ENCODE measurements at regions not wholly inside any gene's neighbourhood (a gene's known extent, or its start where the extent isn't known, plus 50 kb on each side); places are given as distances from the start of the nearest gene placed in this dataset.

- DNase-seq (ENCODE audit: low read depth in 1 of 2, low spot score in 1 of 2): no peak
These were observed 511.2 kb upstream of the RAG2 start for GRCh38 chr11:37109286-37109585.

- no peak for DNase-seq (ENCODE audit: low read depth in 1 of 2, low spot score in 1 of 2)
These were observed 510.6 kb upstream of the RAG2 start for GRCh38 chr11:37108436-37109285.

GRCh38 chr11:37107831-37108230 lies 509.8 kb upstream of the RAG2 start:
- no peak for DNase-seq (ENCODE audit: low read depth in 1 of 2, low spot score in 1 of 2)

GRCh38 chr11:37107415-37107814 lies 509.4 kb upstream of the RAG2 start:
- no peak for DNase-seq (ENCODE audit: low read depth in 1 of 2, low spot score in 1 of 2)

- DNase-seq (ENCODE audit: low read depth in 1 of 2, low spot score in 1 of 2): no peak
These were observed 507.4 kb upstream of the RAG2 start for GRCh38 chr11:37105427-37105826.

- DNase-seq (ENCODE audit: low read depth in 1 of 2, low spot score in 1 of 2): no peak
These were observed 506.3 kb upstream of the RAG2 start for GRCh38 chr11:37104380-37104779.

- DNase-seq (ENCODE audit: low read depth in 1 of 2, low spot score in 1 of 2): no peak
These were observed 502.0 kb upstream of the RAG2 start for GRCh38 chr11:37100008-37100407.

- no peak for DNase-seq (ENCODE audit: low read depth in 1 of 2, low spot score in 1 of 2)
These were observed 494.5 kb upstream of the RAG2 start for GRCh38 chr11:37092487-37092886.

GRCh38 chr11:37089439-37089838 lies 491.4 kb upstream of the RAG2 start:
- DNase-seq (ENCODE audit: low read depth in 1 of 2, low spot score in 1 of 2): no peak

GRCh38 chr11:37088573-37088910 lies 490.5 kb upstream of the RAG2 start:
- DNase-seq (ENCODE audit: low read depth in 1 of 2, low spot score in 1 of 2): no peak

- no peak for DNase-seq (ENCODE audit: low read depth in 1 of 2, low spot score in 1 of 2)
These were observed 489.9 kb upstream of the RAG2 start for GRCh38 chr11:37087650-37088572.

- DNase-seq (ENCODE audit: low read depth in 1 of 2, low spot score in 1 of 2): no peak
These were observed 480.5 kb upstream of the RAG2 start for GRCh38 chr11:37078521-37078920.

GRCh38 chr11:37076866-37077265 lies 478.8 kb upstream of the RAG2 start:
- DNase-seq (ENCODE audit: low read depth in 1 of 2, low spot score in 1 of 2): no peak

GRCh38 chr11:37072538-37073055 lies 474.6 kb upstream of the RAG2 start:
- no peak for DNase-seq (ENCODE audit: low read depth in 1 of 2, low spot score in 1 of 2)

- DNase-seq (ENCODE audit: low read depth in 1 of 2, low spot score in 1 of 2): no peak
These were observed 452.3 kb upstream of the RAG2 start for GRCh38 chr11:37050311-37050710.

GRCh38 chr11:37040921-37041320 lies 442.9 kb upstream of the RAG2 start:
- DNase-seq (ENCODE audit: low read depth in 1 of 2, low spot score in 1 of 2): no peak

GRCh38 chr11:37038911-37039310 lies 440.9 kb upstream of the RAG2 start:
- DNase-seq (ENCODE audit: low read depth in 1 of 2, low spot score in 1 of 2): no peak

- DNase-seq (ENCODE audit: low read depth in 1 of 2, low spot score in 1 of 2): no peak
These were observed 428.7 kb upstream of the RAG2 start for GRCh38 chr11:37026741-37027140.

- no peak for DNase-seq (ENCODE audit: low read depth in 1 of 2, low spot score in 1 of 2)
These were observed 428.3 kb upstream of the RAG2 start for GRCh38 chr11:37026326-37026725.

- no peak for DNase-seq (ENCODE audit: low read depth in 1 of 2, low spot score in 1 of 2)
These were observed 408.5 kb upstream of the RAG2 start for GRCh38 chr11:37006563-37006962.

- no peak for DNase-seq (ENCODE audit: low read depth in 1 of 2, low spot score in 1 of 2)
These were observed 404.8 kb upstream of the RAG2 start for GRCh38 chr11:37002831-37003230.

- no peak for DNase-seq (ENCODE audit: low read depth in 1 of 2, low spot score in 1 of 2)
These were observed 399.6 kb upstream of the RAG2 start for GRCh38 chr11:36997656-36998055.
